ENCODE measurements at regions not wholly inside any gene's neighbourhood (a gene's known extent, or its start where the extent isn't known, plus 50 kb on each side); places are given as distances from the start of the nearest gene placed in this dataset.

DNA sequence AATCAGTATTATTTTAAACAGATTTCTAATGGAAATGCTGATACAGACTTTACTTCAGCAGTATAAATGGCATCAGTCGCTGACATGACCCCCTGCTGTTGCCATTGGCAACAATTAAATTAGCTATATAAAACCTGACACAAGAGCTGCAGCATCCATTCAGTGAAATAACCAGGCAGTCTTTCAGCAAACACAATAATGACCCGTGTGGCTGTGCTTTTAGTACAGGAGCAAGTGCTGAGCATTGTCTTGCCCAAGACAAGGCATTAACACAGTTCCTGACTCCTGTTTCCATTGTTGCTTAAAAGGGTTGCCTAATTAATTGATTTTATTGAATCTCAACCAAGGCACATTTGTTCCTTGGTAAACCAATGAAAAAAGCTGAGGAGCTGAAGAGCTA, 382.1 kb downstream of the HACE1 start:
- Histone ChIP-seq H3K27me3 (no peaks in the 10 kb centered on the region), H3K27ac (no peak overlapping the region), H3K4me1 (replicated peaks in 1 of 2) (no peaks in the 10 kb centered on the region), H3K9me3 (replicated peaks in 1 of 3) (no peaks in the 10 kb centered on the region), H3K4me3 (no peak overlapping the region), H3K36me3 (replicated peaks in 1 of 2) (no peaks in the 10 kb centered on the region)
- 65 to 85% (median 70%) methylated on average over 2 of the region's 2 CpGs for WGBS, 4 donors
- DNase-seq: no peak
- intact Hi-C loops (cut with DNase I): no loop called here
- TF ChIP-seq POLR2A (IDR thresholded peaks at IDR 0.05): no peak
- TF ChIP-seq, protein P1, sequence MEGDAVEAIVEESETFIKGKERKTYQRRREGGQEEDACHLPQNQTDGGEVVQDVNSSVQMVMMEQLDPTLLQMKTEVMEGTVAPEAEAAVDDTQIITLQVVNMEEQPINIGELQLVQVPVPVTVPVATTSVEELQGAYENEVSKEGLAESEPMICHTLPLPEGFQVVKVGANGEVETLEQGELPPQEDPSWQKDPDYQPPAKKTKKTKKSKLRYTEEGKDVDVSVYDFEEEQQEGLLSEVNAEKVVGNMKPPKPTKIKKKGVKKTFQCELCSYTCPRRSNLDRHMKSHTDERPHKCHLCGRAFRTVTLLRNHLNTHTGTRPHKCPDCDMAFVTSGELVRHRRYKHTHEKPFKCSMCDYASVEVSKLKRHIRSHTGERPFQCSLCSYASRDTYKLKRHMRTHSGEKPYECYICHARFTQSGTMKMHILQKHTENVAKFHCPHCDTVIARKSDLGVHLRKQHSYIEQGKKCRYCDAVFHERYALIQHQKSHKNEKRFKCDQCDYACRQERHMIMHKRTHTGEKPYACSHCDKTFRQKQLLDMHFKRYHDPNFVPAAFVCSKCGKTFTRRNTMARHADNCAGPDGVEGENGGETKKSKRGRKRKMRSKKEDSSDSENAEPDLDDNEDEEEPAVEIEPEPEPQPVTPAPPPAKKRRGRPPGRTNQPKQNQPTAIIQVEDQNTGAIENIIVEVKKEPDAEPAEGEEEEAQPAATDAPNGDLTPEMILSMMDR (IDR thresholded peaks at IDR 0.05): no peak

DNA sequence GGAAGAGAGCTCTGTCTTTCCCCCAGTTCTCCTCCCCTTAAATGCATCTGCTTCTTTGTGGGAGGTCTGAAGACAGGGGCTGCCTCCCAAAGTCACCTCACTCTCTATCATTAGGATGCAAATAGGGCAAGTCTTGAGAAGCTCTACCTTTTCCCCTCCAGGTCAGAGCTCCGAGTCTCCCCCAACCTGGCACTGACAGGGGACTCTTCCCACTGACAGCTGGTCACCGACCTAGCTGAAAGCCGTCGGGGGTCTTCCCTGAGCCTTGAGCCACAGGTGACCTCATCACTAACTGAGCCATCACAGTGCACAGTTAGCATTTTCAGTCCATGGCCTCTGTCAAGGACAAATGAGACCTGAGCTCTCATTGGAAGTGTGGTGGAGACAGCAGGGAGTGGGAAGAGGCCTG, 386.7 kb downstream of the HACE1 start:
- TF ChIP-seq, protein P1 (IDR thresholded peaks at IDR 0.05): no peak
- TF ChIP-seq POLR2A (IDR thresholded peaks at IDR 0.05): no peak
- intact Hi-C loops (cut with DNase I): no loop called here
- Histone ChIP-seq H3K4me3 (no peak overlapping the region), H3K4me1 (replicated peaks in 1 of 2) (no peaks in the 10 kb centered on the region), H3K9me3 (replicated peaks in 1 of 3) (no peaks in the 10 kb centered on the region), H3K27me3 (no peaks in the 10 kb centered on the region), H3K27ac (no peak overlapping the region), H3K36me3 (replicated peaks in 1 of 2) (no peaks in the 10 kb centered on the region)
- WGBS, 4 donors: 25 to 47% (median 30%) methylated on average over 4 of the region's 4 CpGs
- DNase-seq: no peak

DNA sequence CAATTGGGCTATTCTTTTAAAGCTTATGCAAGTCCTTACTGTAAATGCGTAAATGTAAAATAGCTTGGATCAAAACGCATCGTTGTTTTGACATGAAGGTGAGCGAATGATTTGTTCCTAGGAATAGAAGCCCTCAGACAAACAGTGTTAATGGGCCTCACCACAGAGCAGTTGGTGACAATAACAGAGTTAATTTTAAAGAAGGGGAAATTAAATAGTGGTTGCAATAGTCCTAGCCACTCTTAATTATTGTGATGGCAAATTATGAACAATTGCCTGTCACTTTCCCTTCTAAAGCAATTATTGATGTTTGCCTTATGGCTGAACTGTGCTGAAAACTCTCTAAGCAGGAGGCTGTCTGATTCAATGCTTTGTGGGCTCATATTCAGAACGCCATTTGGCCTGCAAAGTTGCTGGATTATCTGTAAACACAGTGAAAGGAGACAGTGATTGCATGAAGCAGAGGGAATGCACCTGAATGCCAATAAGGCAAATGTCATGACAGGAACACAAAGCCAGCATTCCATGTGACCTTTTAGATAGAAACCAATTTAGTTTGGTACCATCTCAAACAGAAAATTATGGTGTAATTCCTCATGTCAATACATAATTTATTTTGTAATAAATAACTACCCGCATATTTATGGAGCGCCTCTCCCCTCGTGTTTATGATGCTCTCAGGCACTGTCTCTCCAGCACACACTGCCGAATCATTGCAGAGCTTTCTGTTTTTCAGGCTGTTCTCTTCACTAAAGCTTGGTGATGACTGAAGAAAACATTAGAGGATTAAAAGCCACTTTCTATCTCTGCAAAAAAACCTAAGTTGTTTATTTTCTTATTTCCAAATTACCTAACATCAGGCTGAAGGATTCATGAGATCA, 387.5 kb downstream of the HACE1 start:
- no peaks in the 10 kb centered on the region for H3K4me1 ChIP-seq (replicated peaks in 1 of 2)
- H3K4me3 ChIP-seq: no peak overlapping the region
- TF ChIP-seq POLR2A (IDR thresholded peaks at IDR 0.05): no peak
- TF ChIP-seq, protein P1 (IDR thresholded peaks at IDR 0.05): no peak
- WGBS, 4 donors: 60 to 69% (median 68%) methylated on average over 9 of the region's 9 CpGs
- no peak overlapping the region for H3K27ac ChIP-seq
- H3K27me3 ChIP-seq: no peaks in the 10 kb centered on the region
- H3K36me3 ChIP-seq (replicated peaks in 1 of 2): no peaks in the 10 kb centered on the region
- H3K9me3 ChIP-seq (replicated peaks in 1 of 3): no peaks in the 10 kb centered on the region
- intact Hi-C loops (cut with DNase I): no loop called here
- DNase-seq: no peak

DNA sequence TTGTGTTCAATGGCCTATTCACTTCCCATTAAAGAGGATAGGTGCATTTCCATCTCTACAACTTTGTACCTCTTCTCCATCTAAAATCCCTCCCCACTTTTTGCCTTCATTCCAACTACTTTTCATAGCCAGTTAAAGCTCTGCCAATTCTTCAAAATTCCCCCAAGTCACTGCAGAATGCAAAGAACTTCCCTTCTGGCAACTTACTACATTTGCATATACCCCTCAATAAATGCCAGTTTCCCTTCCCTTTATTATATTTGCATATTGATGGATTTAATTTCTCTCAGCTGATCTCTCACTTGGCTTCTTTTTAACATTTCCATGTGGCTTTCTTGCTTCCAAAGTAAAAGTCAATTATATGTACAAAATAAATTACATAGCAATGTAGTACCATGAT, 393.4 kb downstream of the HACE1 start:
- Histone ChIP-seq H3K4me1 (replicated peaks in 1 of 2) (no peaks in the 10 kb centered on the region), H3K4me3 (no peak overlapping the region), H3K9me3 (replicated peaks in 1 of 3) (no peaks in the 10 kb centered on the region), H3K36me3 (replicated peaks in 1 of 2) (no peaks in the 10 kb centered on the region), H3K27ac (no peak overlapping the region), H3K27me3 (no peaks in the 10 kb centered on the region)
- DNase-seq: no peak
- intact Hi-C loops (cut with DNase I): no loop called here
- no peak for TF ChIP-seq POLR2A (IDR thresholded peaks at IDR 0.05)
- TF ChIP-seq, protein P1 (IDR thresholded peaks at IDR 0.05): no peak
